Activated CD4-positive, alpha-beta T cell treated with anti-CD3 and anti-CD28 coated beads, Interleukin-2, amount 10 ng/mL, durations not matched to agents 24 days and 14 days (primary cell): ENCODE measurements at regions not wholly inside any gene's neighbourhood (a gene's known extent, or its start where the extent isn't known, plus 50 kb on each side); places are given as distances from the start of the nearest gene placed in this dataset.

ENCODE experiments used
- DNase-seq: peaks from one replicate; pipeline ENCODE4 v3.0.0; 2022
- H3K27ac Mint-ChIP-seq: one replicate; pipeline ENCODE4 v1.8.0; 2022; ENCODE audit warnings: mild to moderate bottlenecking, mixed read lengths
- H3K27me3 Mint-ChIP-seq: one replicate; pipeline ENCODE4 v1.8.0; 2022; ENCODE audit warnings: mixed read lengths
- H3K36me3 Mint-ChIP-seq: one replicate; pipeline ENCODE4 v1.8.0; 2022; ENCODE audit warnings: low read depth, mild to moderate bottlenecking, mixed read lengths
- H3K4me1 Mint-ChIP-seq: one replicate; pipeline ENCODE4 v1.8.0; 2021; ENCODE audit warnings: mixed read lengths
- H3K4me3 Mint-ChIP-seq: one replicate; pipeline ENCODE4 v1.8.0; 2022; ENCODE audit warnings: mild to moderate bottlenecking, moderate library complexity, mixed read lengths
- H3K9me3 Mint-ChIP-seq: one replicate; pipeline ENCODE4 v1.8.0; 2021; ENCODE audit warnings: mixed read lengths
- intact Hi-C: fragments of 100-400 bp; cut with micrococcal nuclease; formaldehyde crosslinking; loops from one replicate; pipeline ENCODE4 v1.15.1; 2023

DNA sequence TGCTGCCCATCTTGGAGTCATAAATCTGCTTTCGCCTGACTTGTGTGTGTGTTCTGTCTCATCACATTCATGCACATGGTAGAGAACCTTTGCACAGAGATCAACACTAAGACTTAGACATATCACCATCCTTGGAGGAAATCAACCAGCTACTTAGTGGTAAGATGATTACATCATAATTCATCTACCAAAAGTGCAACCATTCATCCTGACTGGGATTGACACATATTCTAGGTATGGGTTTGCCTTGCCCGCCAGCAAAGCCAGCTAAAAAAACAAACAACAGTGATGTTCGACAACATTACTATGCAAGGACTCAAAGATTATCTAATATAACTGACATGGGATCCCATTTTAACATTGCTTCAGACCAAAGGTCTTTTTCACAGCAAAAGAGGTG is 228.7 kb downstream of the NUAK1 start:
- no peak for DNase-seq
- Mint-ChIP-seq H3K4me1 (no peaks in the 10 kb centered on the region), H3K36me3 (no peaks in the 10 kb centered on the region), H3K27ac (no peak overlapping the region), H3K4me3 (no peak overlapping the region), H3K27me3 (no peaks in the 10 kb centered on the region), H3K9me3 (no peaks in the 10 kb centered on the region)
- intact Hi-C loops, result no loop called here

DNA sequence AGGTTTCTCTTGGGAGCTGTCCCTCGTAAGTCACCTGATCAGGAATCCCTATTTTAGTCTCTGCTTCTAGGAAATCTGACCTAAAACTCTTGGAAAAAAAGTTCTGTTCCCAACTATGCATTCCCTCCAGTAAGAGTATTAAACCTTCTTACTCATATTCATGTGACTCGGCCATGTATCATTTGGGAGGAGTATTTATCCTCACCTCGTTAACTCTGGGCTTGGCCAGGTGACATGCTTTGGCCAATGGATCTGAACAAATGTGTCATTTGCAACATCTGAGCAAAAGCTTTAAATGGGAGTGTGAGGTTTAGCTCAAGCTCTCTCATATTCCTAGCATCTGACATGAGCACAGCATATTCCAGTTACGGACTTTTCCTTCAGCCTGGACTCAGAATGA is 226.8 kb downstream of the NUAK1 start:
- Mint-ChIP-seq H3K27me3 (no peaks in the 10 kb centered on the region), H3K4me3 (no peak overlapping the region), H3K4me1 (no peaks in the 10 kb centered on the region), H3K9me3 (no peaks in the 10 kb centered on the region), H3K36me3 (no peaks in the 10 kb centered on the region), H3K27ac (no peak overlapping the region)
- DNase-seq, result no peak
- intact Hi-C loops, result no loop called here

GRCh38 chr12:105912882-105913678 is 225.7 kb downstream of the NUAK1 start:
- intact Hi-C loops, result no loop called here
- Mint-ChIP-seq H3K9me3 (no peaks in the 10 kb centered on the region), H3K4me1 (no peaks in the 10 kb centered on the region)

GRCh38 chr12:105915997-105916759 is 222.6 kb downstream of the NUAK1 start:
- Mint-ChIP-seq H3K9me3 (no peaks in the 10 kb centered on the region), H3K36me3 (no peaks in the 10 kb centered on the region), H3K4me3 (no peak overlapping the region), H3K4me1 (no peaks in the 10 kb centered on the region), H3K27ac (no peak overlapping the region), H3K27me3 (no peaks in the 10 kb centered on the region)
- intact Hi-C loops, result no loop called here
- DNase-seq, result no peak

More at GRCh38 chr12:105912882-105913678, 225.7 kb downstream of the NUAK1 start:
- Mint-ChIP-seq H3K36me3 (no peaks in the 10 kb centered on the region), H3K4me3 (no peak overlapping the region), H3K27ac (no peak overlapping the region), H3K27me3 (no peaks in the 10 kb centered on the region)
- no peak for DNase-seq

- intact Hi-C loops, result no loop called here
- Mint-ChIP-seq H3K27ac (no peak overlapping the region), H3K9me3 (no peaks in the 10 kb centered on the region), H3K4me3 (no peak overlapping the region), H3K4me1 (no peaks in the 10 kb centered on the region), H3K27me3 (no peaks in the 10 kb centered on the region), H3K36me3 (no peaks in the 10 kb centered on the region)
- DNase-seq, result no peak
Measured at GRCh38 chr12:105916760-105917039, 222.1 kb downstream of the NUAK1 start.

- Mint-ChIP-seq H3K27me3 (no peaks in the 10 kb centered on the region), H3K4me1 (no peaks in the 10 kb centered on the region), H3K9me3 (no peaks in the 10 kb centered on the region), H3K4me3 (no peak overlapping the region), H3K36me3 (no peaks in the 10 kb centered on the region), H3K27ac (no peak overlapping the region)
- DNase-seq, result no peak
- intact Hi-C loops, result no loop called here
Measured at GRCh38 chr12:105920161-105920684, 218.5 kb downstream of the NUAK1 start.

DNA sequence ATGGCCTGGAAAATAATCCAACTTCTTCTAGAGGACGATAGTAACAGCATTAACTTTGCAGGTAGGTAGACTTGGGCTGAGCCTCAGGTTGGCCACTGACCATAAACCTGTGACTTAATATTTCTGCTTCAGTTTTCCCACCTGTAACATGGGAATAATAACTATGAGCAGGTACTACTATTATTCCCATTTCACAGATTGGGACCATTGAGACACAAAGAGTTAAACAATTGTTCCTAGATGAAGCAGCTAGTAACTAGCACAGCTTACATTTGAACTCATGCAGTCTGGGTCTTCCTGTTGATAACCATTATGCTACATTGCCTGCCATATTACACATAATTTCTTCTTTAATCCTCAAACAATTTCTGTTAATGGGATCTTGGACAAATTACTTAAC is 217.7 kb downstream of the NUAK1 start:
- Mint-ChIP-seq H3K4me1 (no peaks in the 10 kb centered on the region), H3K27ac (no peak overlapping the region), H3K36me3 (no peaks in the 10 kb centered on the region), H3K4me3 (no peak overlapping the region), H3K9me3 (no peaks in the 10 kb centered on the region), H3K27me3 (no peaks in the 10 kb centered on the region)
- no peak for DNase-seq
- intact Hi-C loops, result no loop called here

GRCh38 chr12:105921872-105922669 is 216.7 kb downstream of the NUAK1 start:
- no peaks in the 10 kb centered on the region for H3K9me3 Mint-ChIP-seq
- no peak for DNase-seq
- no peak overlapping the region for H3K4me3 Mint-ChIP-seq
- no peaks in the 10 kb centered on the region for H3K27me3 Mint-ChIP-seq
- H3K27ac Mint-ChIP-seq, result no peak overlapping the region
- H3K4me1 Mint-ChIP-seq, result no peaks in the 10 kb centered on the region
- intact Hi-C loops, result no loop called here
- no peaks in the 10 kb centered on the region for H3K36me3 Mint-ChIP-seq

DNA sequence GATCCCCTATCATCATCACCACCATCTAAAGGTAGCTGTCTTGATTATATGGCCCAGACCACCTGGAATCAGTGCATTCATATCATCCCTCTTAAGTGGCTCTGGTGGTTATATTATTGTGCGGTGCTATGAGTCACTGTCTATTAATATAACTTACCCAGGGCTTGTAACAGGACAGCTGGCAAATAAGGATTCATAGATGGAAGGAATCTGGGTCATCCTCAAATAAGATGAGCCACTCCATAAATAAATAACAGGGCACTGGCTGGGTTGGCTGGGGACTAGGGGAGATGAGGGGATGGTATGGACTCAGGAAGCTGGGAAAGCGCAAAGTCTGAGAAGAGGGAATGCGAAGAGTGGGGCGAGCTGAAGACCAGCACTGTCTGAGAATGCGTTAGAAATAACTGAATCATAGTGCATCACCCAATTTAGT is 216.1 kb downstream of the NUAK1 start:
- intact Hi-C loops, result no loop called here
- H3K27me3 Mint-ChIP-seq, result no peaks in the 10 kb centered on the region
- no peaks in the 10 kb centered on the region for H3K4me1 Mint-ChIP-seq
- H3K4me3 Mint-ChIP-seq, result no peak overlapping the region
- H3K36me3 Mint-ChIP-seq, result no peaks in the 10 kb centered on the region
- no peak for DNase-seq
- no peaks in the 10 kb centered on the region for H3K9me3 Mint-ChIP-seq
- no peak overlapping the region for H3K27ac Mint-ChIP-seq

DNA sequence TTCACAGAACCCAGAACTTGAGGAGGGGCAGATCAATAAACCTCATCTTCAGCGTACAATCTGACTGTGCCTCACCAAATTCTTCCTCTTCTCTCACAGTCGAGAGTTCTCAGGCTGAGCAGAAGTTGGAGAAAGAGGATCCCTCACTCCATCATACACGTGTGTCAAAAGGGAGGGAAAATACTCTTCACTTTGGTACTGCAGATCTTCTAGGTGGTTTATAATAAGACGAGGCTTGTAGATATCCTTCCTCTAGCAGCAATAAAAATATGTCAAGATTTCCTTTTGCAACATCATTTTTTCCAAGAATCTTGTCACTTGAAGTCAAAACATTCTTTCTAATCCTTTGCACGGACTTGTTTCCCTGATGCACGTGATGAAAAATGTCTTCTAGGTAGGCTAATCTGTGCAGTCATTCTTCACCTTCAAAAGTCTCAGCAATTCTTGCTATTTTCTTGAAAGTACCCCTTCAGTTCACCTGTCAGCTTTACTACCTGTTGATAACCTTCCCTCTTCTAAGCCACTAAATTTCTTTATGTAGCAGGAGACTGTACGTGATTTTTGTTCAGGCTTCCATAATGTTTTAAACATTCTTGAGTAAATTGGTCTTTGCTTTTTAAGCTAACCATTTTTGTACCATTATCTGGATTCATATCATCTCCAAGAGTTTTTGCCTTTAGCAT is 214.1 kb downstream of the NUAK1 start:
- no peak for DNase-seq
- no peak overlapping the region for H3K27ac Mint-ChIP-seq
- no peaks in the 10 kb centered on the region for H3K9me3 Mint-ChIP-seq
- intact Hi-C loops, result no loop called here
- H3K4me1 Mint-ChIP-seq, result no peaks in the 10 kb centered on the region
- H3K27me3 Mint-ChIP-seq, result no peaks in the 10 kb centered on the region
- H3K36me3 Mint-ChIP-seq, result no peaks in the 10 kb centered on the region
- no peak overlapping the region for H3K4me3 Mint-ChIP-seq

GRCh38 chr12:105927564-105927963 is 211.2 kb downstream of the NUAK1 start:
- Mint-ChIP-seq H3K9me3 (no peaks in the 10 kb centered on the region), H3K36me3 (no peaks in the 10 kb centered on the region), H3K27me3 (no peaks in the 10 kb centered on the region), H3K4me3 (no peak overlapping the region), H3K4me1 (no peaks in the 10 kb centered on the region), H3K27ac (no peak overlapping the region)
- intact Hi-C loops, result no loop called here
- DNase-seq, result no peak

DNA sequence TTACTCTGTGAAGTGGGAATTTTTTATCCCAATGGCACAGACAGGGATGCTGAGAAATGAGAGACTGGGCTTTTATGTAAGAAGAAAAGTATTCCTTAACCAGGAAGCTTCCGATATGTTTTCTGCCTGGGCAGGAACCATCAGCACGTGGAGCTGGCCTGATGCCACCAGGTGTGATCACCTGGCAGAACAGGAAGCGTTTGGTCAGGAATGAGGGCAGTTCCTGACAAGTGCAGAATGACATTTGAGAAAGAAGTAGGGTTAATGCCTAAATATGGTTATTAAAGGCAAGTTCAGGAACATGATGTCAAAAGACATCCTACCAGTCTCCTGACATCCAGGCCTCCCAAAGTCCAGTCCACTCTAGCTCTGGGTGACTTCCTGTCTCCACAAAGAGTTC is 210.3 kb downstream of the NUAK1 start:
- H3K27me3 Mint-ChIP-seq, result no peaks in the 10 kb centered on the region
- intact Hi-C loops, result no loop called here
- H3K27ac Mint-ChIP-seq, result no peak overlapping the region
- no peaks in the 10 kb centered on the region for H3K4me1 Mint-ChIP-seq
- no peak for DNase-seq
- no peaks in the 10 kb centered on the region for H3K9me3 Mint-ChIP-seq
- H3K36me3 Mint-ChIP-seq, result no peaks in the 10 kb centered on the region
- no peak overlapping the region for H3K4me3 Mint-ChIP-seq

GRCh38 chr12:105929192-105929591 is 209.6 kb downstream of the NUAK1 start:
- no peak for DNase-seq

More at GRCh38 chr12:105929192-105929591, 209.6 kb downstream of the NUAK1 start:
- no peak overlapping the region for H3K27ac Mint-ChIP-seq
- no peaks in the 10 kb centered on the region for H3K27me3 Mint-ChIP-seq
- H3K4me3 Mint-ChIP-seq, result no peak overlapping the region
- H3K4me1 Mint-ChIP-seq, result no peaks in the 10 kb centered on the region
- H3K9me3 Mint-ChIP-seq, result no peaks in the 10 kb centered on the region
- intact Hi-C loops, result no loop called here
- no peaks in the 10 kb centered on the region for H3K36me3 Mint-ChIP-seq
